GM18511 (cell line): ENCODE measurements at regions not wholly inside any gene's neighbourhood (a gene's known extent, or its start where the extent isn't known, plus 50 kb on each side); places are given as distances from the start of the nearest gene placed in this dataset.
"Not testable (repeated sequence)": the region's sequence is repeated elsewhere in the genome, so short reads cannot be mapped to it uniquely, and the experiment has no call there.

Experiments used
- ATAC-seq: cut with Tn5 transposase; IDR thresholded peaks from one replicate; pipeline ENCODE4 v1.9.1; 2021; ENCODE audit warnings: mild to moderate bottlenecking, moderate library complexity; ENCODE audit not compliant: unreplicated experiment

DNA sequence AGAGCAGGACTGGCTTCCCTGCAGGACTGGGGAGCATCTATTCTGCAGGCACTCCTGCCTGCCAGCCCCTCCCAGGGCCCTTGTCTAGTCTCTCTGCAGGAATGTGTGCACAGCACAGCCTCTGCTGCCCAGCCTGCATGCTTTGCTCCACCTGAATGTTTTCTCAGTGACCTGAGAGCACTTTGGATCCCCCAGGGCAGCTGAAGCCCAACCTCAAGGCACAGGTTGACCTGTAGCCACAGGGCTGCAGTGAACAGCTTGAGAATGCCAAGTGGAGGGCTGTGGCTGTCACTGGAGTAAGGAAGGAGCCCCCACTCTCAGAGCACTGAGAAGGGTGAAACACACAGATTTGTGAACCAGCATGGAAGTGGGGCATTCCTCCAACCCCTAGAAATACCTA, 760.2 kb downstream of the STIM2 start:
- ATAC-seq: no peak

DNA sequence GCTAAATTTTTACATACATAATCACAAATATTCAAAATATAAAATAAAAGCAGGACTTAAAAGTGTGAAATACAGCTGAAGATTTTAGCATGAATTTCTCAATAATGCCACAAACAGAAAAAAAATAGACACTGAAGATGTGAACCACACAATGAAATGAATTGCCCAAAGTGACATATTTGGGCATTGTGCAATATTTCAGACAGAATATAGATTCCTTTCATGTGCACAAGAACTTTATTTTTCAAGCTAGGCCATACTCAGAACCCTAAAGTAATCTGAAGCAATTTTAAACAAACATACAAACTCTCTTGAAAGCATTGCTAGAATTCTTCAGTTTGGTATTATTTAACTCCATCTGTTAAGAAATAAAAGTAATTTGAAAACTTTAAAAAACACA, 764.1 kb downstream of the STIM2 start:
- no peak for ATAC-seq

DNA sequence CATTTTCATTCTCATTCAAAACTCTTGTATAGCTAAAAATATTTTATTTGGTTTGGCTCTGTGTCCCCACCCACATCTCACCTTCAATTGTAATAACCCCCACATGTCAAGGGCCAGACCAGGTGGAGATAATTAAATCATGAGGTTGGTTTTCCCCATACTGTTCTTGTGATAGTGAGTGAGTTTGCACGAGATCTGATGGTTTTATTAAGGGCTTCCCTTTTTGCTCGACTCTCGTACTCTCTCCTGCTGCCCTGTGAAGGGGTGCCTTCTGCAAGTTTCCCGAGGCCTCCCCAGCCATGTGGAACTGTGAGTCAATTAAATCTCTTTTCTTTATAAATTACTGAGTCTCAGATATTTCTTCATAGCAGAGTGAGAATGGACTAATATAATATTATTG, 768.0 kb downstream of the STIM2 start:
- ATAC-seq: no peak

DNA sequence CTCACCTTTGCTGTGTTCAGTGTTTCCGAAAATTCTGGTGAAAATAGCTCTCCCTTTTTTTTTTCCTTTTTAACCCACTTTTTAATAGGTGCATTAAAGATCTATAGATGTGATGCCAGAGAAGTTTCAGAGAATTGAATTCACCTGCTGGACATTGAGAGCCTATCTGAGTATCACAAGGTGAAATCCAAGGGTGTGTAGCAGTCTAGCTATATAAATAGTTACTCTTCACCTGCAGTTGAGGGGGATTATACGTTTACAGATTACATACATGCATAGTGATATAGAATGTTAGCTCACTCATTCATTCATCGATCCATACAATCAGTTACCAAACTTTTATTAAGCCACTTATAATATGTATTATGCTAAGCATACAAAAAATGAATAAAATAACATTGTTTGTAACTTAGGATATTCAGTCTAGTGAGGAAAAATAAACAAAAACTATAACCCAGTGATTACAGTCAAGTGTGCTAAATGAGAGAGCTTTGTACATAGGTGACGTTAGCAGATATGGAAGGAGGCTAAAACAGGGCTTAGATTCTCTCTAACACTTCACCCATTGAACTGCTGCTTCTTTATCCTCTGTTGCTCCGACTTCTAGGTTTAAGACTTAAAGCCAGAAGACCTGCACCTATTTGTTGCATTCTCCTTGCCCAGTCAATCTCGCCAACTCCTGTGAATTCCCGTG, 769.0 kb downstream of the STIM2 start:
- ATAC-seq: no peak

DNA sequence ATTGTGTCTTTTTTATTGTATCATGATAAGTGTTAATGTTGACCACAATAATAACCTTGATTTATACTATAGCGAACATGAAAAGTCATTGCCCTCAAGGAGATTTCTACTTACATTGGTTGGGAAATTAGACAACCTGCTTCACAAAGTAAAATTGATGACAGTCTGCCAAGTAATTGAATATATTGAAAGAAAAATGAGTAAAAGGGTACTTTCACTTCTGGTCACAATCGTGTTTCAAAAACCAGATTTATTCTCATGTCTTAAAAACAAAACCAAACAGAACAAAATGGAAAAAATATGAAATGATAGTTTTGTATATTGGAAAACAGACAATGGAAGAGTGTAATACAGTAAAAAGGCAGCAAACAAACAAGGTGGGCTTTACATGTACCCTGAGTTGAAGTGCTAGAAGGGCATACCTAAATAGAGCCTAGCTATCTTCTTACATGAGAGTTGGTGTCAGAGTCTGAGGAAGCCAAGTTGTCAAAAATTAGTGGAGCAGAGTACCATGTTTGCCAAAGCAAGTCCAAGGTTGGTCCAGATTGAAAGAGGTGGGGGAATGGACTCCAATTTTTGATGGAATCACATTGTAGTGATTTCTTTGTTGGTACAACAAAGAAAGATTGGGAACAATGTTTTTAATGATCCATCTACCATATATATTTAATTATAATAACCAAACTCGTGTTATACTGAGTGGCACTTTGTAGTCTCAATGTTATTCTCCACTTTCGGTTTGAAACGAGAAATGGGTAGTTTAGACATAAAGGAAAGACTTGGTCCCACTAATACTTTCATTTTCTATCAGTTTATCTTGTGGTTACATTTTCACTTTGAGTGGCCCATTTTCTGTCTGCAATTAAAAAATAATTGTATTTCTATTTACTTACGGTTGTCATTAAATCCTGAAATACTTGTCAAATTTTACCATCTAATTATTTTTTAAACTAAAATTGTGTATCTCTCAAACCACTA, 775.6 kb downstream of the STIM2 start:
- peak; percentile 92 for ATAC-seq

DNA sequence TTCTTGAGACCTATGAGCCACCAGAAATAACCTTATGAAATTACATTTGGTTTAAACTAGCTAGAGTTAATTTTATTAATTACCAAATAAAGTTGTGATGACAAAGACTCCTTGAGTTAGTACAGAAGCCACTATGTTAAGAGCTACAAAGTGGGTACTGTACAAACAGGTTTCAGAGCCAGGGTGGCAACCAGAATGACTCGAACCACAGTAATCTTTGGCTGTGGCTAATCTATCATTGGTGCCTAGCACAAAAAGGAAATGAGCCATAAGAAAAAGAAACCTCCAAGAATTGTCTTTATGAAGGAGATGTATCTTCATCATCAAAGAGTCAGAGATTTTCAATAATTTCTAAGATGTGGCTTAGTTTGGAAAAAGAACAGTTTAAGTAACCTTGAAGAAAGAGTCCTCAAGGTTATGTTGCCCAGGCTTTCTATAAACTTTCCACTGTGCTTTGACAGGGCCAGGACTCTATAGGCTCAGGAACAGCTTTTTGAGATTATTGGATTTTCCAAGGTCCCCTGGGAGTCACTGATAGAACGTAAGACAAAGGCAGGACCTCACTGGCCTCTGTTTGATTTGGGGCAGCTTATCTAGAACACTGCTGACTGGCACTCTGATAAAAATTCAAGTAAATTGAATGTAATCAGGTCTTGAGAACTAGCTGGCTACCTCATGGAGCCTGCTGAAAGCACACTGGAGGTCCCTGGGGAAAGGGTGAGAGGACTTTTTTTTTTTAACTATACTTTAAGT, 777.7 kb downstream of the STIM2 start:
- ATAC-seq: no peak

DNA sequence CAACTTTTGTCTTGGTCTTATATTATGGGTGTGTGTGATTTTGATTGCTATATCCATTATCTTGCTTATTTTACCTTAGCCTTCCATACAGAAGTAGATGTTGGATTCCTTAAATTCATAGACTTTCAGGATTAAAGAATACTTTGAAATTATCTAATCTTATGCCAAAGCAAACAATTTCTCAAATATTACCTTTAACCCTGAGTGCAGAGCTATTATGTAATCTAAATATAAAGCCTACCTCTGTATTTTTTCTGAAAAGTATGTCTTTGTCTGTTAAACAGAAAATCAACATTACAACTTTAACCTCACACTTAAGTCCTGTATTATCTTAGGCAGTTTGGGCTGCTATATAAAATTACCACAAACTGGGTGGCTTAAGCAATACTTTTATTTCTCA, 782.5 kb downstream of the STIM2 start:
- ATAC-seq: no peak

DNA sequence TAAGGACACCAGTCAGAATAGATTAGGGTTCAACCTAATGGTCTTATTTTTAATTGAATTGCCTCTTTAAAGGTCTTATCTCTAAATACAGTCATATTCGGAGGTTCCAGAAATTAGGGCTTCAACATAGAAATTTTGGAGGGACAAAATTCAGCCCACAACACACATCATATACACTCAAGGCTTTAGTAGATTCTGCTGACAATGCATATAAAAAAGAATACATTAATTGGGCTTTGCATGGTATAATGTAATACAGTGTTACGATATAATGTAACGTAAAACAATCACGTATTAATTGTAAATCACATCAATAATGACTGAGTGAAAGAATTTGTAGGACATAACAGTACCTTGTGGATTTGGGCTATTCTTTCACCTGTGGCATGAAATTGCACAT, 787.8 kb downstream of the STIM2 start:
- ATAC-seq: no peak

DNA sequence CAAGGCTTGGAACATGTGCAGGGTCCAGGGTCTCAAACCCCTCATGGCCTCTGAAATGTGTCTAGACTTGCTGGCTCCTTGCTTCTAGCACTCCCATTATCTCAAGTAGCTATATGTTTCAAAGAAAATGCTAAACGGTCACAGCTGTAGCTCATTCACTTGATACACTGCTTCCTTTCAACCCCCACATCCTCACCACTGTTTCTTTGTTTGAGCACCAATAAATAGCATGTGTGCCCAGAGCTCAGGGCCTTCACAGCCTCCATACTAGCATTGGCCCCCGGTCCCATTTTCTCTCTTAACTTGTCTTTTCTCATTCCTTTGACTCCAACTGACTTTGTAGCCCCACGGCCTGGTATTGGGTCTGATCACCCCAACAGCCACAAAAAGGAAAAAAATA, 801.8 kb downstream of the STIM2 start:
- ATAC-seq: no peak

DNA sequence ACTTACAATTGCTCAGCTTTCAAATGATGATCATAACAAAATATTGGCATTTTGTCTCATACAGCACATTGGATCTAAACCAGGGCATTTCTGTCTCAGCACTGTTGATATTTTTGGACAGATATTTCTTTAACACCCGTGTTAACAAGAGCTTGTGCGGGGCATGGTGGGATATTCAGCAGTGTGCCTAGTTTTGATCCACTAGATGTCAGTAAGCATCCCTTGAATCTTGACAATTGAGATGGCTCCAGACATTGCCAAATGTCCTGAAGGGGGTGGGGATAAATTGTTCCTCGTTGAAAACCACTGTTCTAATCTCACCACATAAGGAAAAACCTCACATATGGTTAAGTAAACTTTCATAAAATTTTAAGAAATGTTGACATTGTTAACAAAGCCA, 806.3 kb downstream of the STIM2 start:
- ATAC-seq: no peak

DNA sequence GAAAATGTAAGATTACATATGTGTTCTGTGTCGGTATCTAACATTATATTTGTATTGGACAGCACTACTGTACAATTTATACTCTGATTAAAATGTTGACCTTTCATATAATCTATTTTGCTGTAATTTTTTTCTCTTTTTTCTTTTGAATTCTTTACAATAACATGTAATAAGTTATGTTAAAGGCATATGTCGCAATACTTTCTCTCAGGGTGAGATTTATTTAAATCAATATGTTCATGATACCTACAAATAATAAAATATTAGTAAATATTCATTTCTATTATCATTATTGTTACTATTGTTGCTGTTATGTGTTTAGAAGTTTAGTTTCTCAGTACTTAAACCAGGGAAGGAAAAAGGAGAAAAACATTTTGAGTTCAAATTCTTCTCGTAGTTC, 807.4 kb downstream of the STIM2 start:
- no peak for ATAC-seq

DNA sequence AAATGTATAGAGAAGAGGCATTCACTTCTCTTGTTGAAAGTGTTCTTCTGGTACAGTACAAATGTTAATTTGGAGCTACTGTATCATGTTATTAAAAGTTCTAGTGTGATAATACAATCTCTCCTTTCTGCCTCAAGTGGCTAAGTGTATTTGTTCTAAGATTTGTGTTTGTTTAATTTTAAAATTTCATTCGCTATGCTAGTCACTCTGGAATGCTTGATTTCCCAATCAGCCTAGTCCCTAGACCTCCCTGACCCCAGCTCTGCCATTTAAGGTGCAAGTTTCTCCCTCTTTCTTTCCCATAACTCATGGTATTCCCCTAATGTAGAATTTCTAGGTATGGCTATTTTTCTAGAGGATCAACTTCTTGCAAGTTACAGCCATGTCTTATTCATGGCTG, 817.4 kb downstream of the STIM2 start:
- ATAC-seq: no peak

DNA sequence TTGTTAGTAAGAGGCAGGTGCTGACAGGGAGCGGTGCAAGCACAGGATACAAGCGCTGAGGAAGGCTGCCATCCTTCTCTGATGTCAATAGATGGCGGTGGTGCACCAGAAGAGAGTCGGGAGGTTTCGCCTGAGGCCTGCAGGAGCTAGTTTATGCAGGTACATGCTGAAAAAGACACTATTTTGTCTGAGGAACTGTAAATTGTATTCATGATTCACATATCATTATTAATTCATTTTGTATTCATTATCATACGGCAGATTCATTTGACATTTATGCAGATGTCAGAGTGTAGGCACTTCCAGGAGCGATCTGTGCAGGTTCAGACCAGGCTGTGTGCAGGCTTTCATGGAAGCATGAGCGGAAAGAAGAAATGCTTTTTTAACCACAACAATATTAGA, 824.0 kb downstream of the STIM2 start:
- peak; percentile 99 for ATAC-seq

DNA sequence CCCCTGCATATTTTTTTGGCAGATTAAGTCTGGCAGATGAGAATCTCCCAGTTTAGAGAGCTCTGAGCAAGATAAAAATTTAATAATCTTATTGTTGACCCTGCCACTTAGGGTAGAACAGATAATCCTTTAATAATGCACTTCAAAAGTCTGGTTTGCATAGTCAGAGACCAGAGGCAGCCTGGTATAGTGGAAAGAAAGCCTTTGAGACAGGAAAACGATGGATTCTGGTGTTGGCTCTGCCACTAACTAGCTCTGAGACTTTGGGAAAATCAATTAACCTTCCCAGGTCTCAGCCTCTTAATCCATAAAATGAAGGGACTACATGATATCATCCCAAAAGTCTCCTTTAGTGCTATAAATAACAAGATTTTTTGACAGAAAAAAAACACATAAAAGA, 824.5 kb downstream of the STIM2 start:
- ATAC-seq: no peak

DNA sequence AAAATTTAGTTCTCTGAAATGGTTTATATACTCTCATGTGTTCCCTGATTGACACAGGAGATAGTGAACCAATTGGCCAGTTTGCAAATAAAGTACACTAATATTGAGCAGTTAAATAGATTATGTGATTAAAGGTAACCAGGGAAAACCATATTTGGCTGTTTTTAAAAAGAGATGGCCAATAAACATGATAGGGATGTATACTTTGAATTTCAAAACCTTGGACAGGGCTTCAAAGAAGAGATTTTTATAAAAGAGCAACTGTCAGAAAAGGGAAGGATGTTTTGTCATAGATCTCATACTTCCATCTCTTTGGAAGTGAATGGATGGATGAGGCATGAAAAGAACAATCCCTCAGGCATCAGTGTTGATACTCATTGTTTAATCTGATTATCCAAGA, 825.3 kb downstream of the STIM2 start:
- no peak for ATAC-seq

DNA sequence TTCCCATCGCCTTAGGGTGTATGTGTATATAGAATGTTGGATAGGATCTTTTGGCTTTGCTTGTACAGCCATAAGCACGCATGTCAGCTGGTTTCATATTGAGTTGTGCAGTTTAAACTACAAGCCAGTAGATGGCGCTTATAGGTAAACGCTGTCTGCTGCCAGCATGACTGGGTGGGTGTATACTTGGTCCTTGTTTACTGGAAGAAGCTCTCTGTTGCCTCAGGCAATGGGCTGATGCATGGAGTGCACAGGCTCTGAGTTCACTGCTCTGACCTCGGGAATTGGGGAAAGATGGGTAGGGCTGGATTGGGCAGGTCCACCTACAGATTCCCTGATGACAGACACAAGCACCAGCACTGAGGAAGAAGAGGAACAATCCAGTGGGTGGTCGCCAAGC, 831.5 kb downstream of the STIM2 start:
- ATAC-seq: peak; percentile 95

DNA sequence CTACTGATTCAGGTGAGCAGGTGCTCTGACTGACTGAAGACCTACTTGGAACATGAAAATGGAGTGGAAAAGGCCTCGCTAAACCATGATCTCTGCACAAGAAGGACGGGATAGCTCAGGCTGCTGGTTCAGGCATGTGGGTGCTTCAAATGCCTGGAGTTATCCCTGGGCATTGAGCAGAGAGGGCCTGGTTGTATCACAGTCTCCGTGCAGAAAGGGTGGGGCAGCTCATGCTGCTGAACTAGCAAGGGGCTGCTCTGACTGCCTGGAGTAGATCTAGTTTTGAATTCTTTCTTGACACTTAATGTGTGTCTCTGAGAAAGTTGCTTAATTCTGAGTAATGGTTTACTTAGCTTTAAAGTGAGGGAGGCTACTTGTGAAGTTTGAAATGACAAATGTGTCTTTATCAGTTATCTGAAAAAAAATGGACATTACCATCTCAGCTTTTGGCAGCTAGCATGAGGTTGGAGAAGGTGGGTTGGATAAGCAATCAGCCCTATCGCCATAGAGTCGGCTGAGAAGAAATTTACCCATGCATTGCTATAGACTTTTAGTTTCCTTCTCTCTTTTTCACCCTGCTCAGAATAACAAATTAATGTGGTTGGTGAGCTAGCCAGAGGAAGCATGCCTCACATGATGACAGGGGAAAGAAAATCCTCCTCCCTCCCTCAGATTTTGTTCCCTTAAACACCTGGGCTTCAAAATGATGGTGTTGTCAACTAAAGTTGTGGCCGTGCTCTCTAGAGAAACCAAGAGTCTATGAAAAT, 832.4 kb downstream of the STIM2 start:
- peak; percentile 13 for ATAC-seq

DNA sequence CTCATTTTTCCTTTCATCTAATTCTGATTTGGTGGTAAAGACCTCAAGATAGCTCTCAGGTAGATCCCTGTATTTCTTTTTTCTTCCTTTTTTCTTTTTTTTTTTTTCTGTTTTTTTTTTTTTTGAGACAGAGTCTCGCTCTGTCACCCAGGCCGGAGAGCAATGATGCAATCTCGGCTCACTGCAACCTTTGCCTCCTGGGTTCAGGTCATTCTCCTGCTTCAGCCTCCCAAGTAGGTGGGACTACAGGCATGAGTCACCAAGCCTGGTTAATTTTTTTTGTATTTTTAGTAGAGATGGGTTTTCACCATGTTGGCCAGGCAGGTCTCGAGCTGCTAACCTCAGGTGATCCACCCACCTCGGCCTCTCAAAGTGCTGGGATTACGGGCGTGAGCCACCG, 835.6 kb downstream of the STIM2 start:
- not testable (repeated sequence) for ATAC-seq

DNA sequence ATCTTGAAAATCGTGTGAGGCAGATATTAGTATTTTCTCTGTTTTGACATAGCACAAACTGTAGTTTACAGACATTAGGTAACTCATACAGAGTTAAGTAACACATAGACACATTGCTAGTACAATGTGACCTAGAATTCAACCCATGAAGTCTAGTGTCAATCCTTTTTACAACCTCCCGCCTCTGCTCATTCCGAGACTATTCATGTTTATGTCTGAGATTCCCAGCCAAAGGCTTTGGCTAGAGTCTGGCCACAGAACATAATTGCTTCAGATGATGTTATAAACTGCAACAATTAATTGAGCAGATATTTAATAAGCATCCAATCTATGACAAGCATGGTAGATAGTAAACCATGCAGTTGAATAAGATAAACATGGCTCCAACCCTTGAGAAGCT, 841.0 kb downstream of the STIM2 start:
- ATAC-seq: no peak

DNA sequence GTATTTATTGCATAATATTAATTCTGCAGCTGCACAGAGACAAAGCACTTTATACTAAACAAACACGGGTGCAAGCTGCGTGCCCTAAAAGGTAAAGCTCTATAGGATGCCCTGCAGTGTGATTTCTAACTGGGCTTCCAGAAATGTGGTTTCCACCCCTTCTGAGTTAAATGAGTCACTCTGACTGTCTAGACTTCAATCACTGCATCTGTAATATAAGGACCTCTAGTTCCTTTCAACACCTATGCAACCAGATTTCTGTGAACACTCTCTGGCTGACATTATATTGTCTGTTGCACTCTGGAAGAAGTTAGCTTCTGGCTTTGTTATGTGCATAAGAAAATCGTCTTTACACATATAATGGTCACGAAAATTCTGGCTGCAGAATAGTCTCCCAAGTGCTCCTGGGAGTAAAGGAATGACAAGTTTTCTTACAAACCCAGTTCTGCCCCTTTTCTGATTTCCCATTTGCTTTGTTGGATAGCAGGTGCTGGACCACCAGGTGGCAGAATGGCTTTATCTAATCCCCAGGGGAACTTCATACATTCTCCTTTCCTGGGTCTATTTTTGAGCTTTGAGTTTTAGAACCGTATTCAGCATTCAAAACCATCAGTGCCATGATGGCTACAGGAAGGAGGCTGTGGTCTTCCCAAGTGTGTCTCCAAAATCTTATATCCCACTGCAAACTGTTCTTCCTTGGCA, 842.2 kb downstream of the STIM2 start:
- no peak for ATAC-seq
